Right cardiac atrium (tissue), 5 donors: ENCODE measurements at regions not wholly inside any gene's neighbourhood (a gene's known extent, or its start where the extent isn't known, plus 50 kb on each side); places are given as distances from the start of the nearest gene placed in this dataset.
A peak's percentile ranks its signal among the peaks of the same experiment; 100 is the strongest.

Experiments used
- ATAC-seq, 2 donors: fragments of 200-7000 bp; cut with Tn5 transposase; one replicate each; pipeline versions ENCODE4 v1.8.0 to v1.9.1; 2020; ENCODE audit warnings: moderate library complexity in 2 of 2, mild to moderate bottlenecking in 1 of 2
- DNase-seq, 3 donors: peaks; one replicate each; pipeline ENCODE4 v3.0.0-alpha.2; 2020
- H3K27ac ChIP-seq: one replicate; pipeline ENCODE4 v1.5.1; 2013; ENCODE audit warnings: mild to moderate bottlenecking, low read length, control low read depth, moderate library complexity
- H3K27me3 ChIP-seq: one replicate; pipeline ENCODE4 v1.6.1; 2013; ENCODE audit not compliant: control insufficient read depth, insufficient read depth
- H3K4me1 ChIP-seq: one replicate; pipeline ENCODE4 v1.6.1; 2013; ENCODE audit warnings: low read length; ENCODE audit not compliant: control insufficient read depth, insufficient read depth
- H3K4me3 ChIP-seq: one replicate; pipeline ENCODE4 v1.5.1; 2013; ENCODE audit warnings: low read length, control low read depth
- H3K9me3 ChIP-seq: one replicate; pipeline ENCODE4 v1.6.1; 2013; ENCODE audit warnings: low read length; ENCODE audit not compliant: control insufficient read depth
- WGBS: extraction: QIAGEN DNeasy Blood & Tissue Kit; methylation state at CpG from one replicate; pipeline ENCODE4 v1.1.7; 2013; 5-methylcytosine and 5-hydroxymethylcytosine counted together
- intact Hi-C, 4 donors: fragments of 100-400 bp; cut with DNase I; formaldehyde crosslinking; loops; one replicate each; pipeline versions ENCODE4 v1.11.0 to v1.14.0; 2022 to 2023
- donor health status: healthy with polysubstance abuse.
- donor health status: DM: no; HTN: yes; CAD: no.
- donor health status: DM: no; HTN: no; CAD: no.
- donor health status: DM: no; HTN: yes; CAD: no; lungs with severe emphysema.
- donor health status: DM: yes; HTN: yes; CAD: no.

DNA sequence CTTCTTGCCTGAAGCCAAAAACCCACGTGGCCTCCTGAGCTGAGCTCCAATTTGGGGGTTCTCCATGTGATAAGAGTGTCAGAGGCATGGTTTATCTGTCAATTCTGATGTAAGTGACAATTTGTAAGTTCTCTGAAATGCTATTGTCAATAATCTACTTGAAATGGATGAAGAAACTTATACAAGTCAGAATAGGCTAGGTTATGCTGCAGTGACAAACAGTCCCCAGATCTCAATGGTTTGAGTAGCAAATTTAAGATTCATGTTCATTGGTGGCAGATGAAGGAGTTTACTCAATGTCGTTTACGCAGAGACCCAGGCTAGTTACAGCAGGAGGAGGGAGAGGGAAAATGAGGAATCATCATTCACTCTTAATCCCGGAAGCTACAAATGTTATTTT lies 352.4 kb downstream of the KIF16B start:
- DNase-seq (no peak), ATAC-seq (no peak)
- 86% methylated on average over 4 of the region's 4 CpGs for WGBS
- Histone ChIP-seq H3K9me3 (no peaks in the 10 kb centered on the region), H3K27me3 (no peaks in the 10 kb centered on the region), H3K27ac (no peak overlapping the region), H3K4me1 (no peaks in the 10 kb centered on the region), H3K4me3 (no peak overlapping the region)
- intact Hi-C loops, result no loop called here

DNA sequence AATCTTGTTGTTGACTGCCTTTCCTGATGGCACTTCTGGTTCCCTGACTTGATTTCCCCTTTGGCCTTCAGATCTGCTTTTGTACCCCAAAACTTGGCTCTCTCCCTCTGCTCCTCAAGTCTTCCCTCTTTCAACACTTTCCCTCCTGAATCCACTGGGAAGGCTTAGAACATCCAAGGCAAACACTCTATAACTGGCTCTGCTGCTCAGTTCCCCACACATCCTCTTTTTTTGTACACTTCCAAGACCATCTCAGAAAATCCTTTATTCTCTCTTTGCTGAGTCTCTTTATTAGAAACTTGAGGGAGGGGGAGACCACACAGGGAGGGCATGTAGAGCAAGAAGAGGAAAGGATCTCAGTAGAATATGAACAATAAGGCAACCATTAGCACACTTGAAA lies 354.1 kb downstream of the KIF16B start:
- DNase-seq (no peak), ATAC-seq (no peak)
- H3K9me3 ChIP-seq, result no peaks in the 10 kb centered on the region
- intact Hi-C loops, result no loop called here
- no peaks in the 10 kb centered on the region for H3K27me3 ChIP-seq
- no peak overlapping the region for H3K27ac ChIP-seq
- H3K4me3 ChIP-seq, result no peak overlapping the region
- H3K4me1 ChIP-seq, result no peaks in the 10 kb centered on the region

GRCh38 chr20:16216914-16217230 lies 356.4 kb downstream of the KIF16B start:
- intact Hi-C loops, result no loop called here

GRCh38 chr20:16216227-16216913 lies 356.9 kb downstream of the KIF16B start:
- H3K4me1 ChIP-seq, result no peaks in the 10 kb centered on the region
- intact Hi-C loops, result no loop called here
- no peak for DNase-seq
- no peak for ATAC-seq
- H3K27ac ChIP-seq, result no peak overlapping the region
- WGBS, result 88% methylated on average over 10 of the region's 10 CpGs
- no peak overlapping the region for H3K4me3 ChIP-seq
- no peaks in the 10 kb centered on the region for H3K9me3 ChIP-seq
- H3K27me3 ChIP-seq, result no peaks in the 10 kb centered on the region

More at GRCh38 chr20:16216914-16217230, 356.4 kb downstream of the KIF16B start:
- no peaks in the 10 kb centered on the region for H3K27me3 ChIP-seq
- ATAC-seq (no peak), DNase-seq (no peak)
- no peaks in the 10 kb centered on the region for H3K9me3 ChIP-seq
- no peak overlapping the region for H3K4me3 ChIP-seq
- no peak overlapping the region for H3K27ac ChIP-seq
- 81% methylated on average over 6 of the region's 6 CpGs for WGBS
- no peaks in the 10 kb centered on the region for H3K4me1 ChIP-seq

DNA sequence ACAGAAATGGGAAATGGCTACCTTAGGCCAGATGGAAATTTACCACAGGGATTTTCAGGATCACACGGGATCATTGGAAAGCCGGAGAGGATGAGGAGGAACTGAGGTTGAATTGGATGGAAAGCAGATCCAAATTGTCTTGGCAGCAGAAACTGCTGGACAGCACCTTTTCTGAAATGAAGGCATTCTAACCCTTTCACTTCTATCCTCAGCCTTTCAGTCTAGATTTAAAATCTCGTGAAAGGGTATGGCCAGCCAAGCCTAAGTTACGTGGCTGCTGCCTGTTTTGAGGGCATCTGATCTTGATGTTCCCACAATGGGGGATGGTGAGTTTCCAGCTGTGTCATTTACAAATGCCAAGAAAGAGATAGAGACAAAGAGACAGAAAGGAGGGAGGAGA lies 358.2 kb downstream of the KIF16B start:
- no peaks in the 10 kb centered on the region for H3K9me3 ChIP-seq
- intact Hi-C loops, result no loop called here
- WGBS, result 32% methylated on average over 4 of the region's 4 CpGs

DNA sequence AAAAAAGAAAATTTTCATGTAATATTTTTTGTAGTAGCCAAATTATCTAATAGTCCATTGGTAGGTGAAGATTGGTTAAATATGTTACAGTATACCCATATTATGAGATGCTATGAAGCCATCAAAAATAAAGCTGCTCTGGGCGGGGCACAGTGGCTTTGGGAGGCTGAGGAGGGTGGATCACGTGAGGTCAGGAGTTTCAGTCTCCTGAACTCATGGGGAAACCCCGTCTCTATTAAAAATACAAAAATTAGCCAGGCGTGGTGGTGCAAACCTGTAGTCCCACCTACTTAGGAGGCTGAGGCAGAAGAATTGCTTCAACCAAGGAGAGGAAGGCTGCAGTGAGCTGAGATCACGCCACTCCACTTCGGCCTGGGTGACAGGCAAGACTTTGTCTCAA lies 360.5 kb downstream of the KIF16B start:
- DNase-seq, result no peak
- Histone ChIP-seq H3K4me1 (no peaks in the 10 kb centered on the region), H3K9me3 (no peaks in the 10 kb centered on the region), H3K27me3 (no peaks in the 10 kb centered on the region), H3K27ac (no peak overlapping the region), H3K4me3 (no peak overlapping the region)
- WGBS, result 92% methylated on average over 6 of the region's 6 CpGs
- no peak for ATAC-seq
- intact Hi-C loops, result no loop called here

More for the DNA sequence above, 358.2 kb downstream of the KIF16B start:
- H3K4me3 ChIP-seq, result no peak overlapping the region
- DNase-seq, result no peak
- no peak for ATAC-seq
- no peaks in the 10 kb centered on the region for H3K4me1 ChIP-seq
- no peaks in the 10 kb centered on the region for H3K27me3 ChIP-seq
- no peak overlapping the region for H3K27ac ChIP-seq

- H3K9me3 ChIP-seq, result no peaks in the 10 kb centered on the region
- no peaks in the 10 kb centered on the region for H3K4me1 ChIP-seq
- no peaks in the 10 kb centered on the region for H3K27me3 ChIP-seq
- ATAC-seq (no peak), DNase-seq (no peak)
- WGBS, result 58% methylated on average over 4 of the region's 4 CpGs
- intact Hi-C loops, result no loop called here
- no peak overlapping the region for H3K4me3 ChIP-seq
- no peak overlapping the region for H3K27ac ChIP-seq
These were observed 363.3 kb downstream of the KIF16B start for GRCh38 chr20:16209951-16210361.

GRCh38 chr20:16209357-16209756 lies 363.9 kb downstream of the KIF16B start:
- no peak overlapping the region for H3K4me3 ChIP-seq
- ATAC-seq, result no peak
- H3K27ac ChIP-seq, result no peak overlapping the region
- intact Hi-C loops, result no loop called here
- H3K4me1 ChIP-seq, result no peaks in the 10 kb centered on the region
- no peaks in the 10 kb centered on the region for H3K9me3 ChIP-seq
- DNase-seq, result no peak
- H3K27me3 ChIP-seq, result no peaks in the 10 kb centered on the region
- 52% methylated on average over 2 of the region's 2 CpGs for WGBS

GRCh38 chr20:16208443-16208842 lies 364.8 kb downstream of the KIF16B start:
- Histone ChIP-seq H3K27me3 (no peaks in the 10 kb centered on the region), H3K4me3 (no peak overlapping the region), H3K9me3 (no peaks in the 10 kb centered on the region), H3K27ac (no peak overlapping the region), H3K4me1 (no peaks in the 10 kb centered on the region)
- DNase-seq (no peak), ATAC-seq (no peak)
- intact Hi-C loops, result no loop called here
- WGBS, result 85% methylated on average over 4 of the region's 4 CpGs

GRCh38 chr20:16206817-16207216 lies 366.4 kb downstream of the KIF16B start:
- no peak overlapping the region for H3K27ac ChIP-seq
- WGBS, result 73% methylated on average over 3 of the region's 3 CpGs
- ATAC-seq (no peak), DNase-seq (no peak)
- intact Hi-C loops, result no loop called here
- no peaks in the 10 kb centered on the region for H3K27me3 ChIP-seq
- H3K9me3 ChIP-seq, result no peaks in the 10 kb centered on the region
- no peaks in the 10 kb centered on the region for H3K4me1 ChIP-seq
- H3K4me3 ChIP-seq, result no peak overlapping the region

GRCh38 chr20:16205507-16205906 lies 367.7 kb downstream of the KIF16B start:
- Histone ChIP-seq H3K4me1 (no peaks in the 10 kb centered on the region), H3K9me3 (no peaks in the 10 kb centered on the region), H3K27me3 (no peaks in the 10 kb centered on the region), H3K27ac (no peak overlapping the region), H3K4me3 (no peak overlapping the region)
- intact Hi-C loops, result no loop called here
- DNase-seq (no peak), ATAC-seq (no peak)
- 85% methylated on average over 2 of the region's 2 CpGs for WGBS

DNA sequence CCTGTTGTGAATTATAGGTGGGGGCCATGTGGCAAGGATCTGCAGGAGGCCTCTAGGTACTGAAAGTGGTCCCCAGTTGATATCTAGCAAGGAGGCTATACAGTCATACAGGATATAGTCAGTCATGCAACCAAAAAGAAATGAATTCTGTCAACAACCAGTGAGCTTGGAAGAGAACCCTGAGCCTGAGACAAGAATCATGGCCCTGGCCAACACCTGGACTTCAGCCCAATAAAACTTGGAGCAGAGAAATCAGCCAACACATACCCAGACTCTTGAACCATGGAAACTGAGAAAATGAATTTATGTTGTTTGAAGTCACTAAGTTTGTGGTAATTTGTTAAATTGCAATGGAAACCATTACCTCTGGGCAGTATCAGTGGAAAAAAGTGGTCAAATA lies 370.2 kb downstream of the KIF16B start:
- DNase-seq (peak in 1 of 3 donors; percentile 58), ATAC-seq (peak in 1 of 2 donors; percentile 14)

More for the DNA sequence above, 370.2 kb downstream of the KIF16B start:
- Histone ChIP-seq H3K4me3 (no peak overlapping the region), H3K4me1 (no peaks in the 10 kb centered on the region), H3K9me3 (no peaks in the 10 kb centered on the region), H3K27ac (no peak overlapping the region), H3K27me3 (no peaks in the 10 kb centered on the region)
- intact Hi-C loops, result no loop called here
